Activated naive CD4-positive, alpha-beta T cell treated with anti-CD3 and anti-CD28 coated beads for 36 hours (primary cell): ENCODE measurements at regions not wholly inside any gene's neighbourhood (a gene's known extent, or its start where the extent isn't known, plus 50 kb on each side); places are given as distances from the start of the nearest gene placed in this dataset.

Experiments used
- CTCF ChIA-PET: fragments of 350-600 bp; sonication (Branson Sonifier 250); formaldehyde crosslinking; loops from one replicate; lab custom pipeline; 2021; ENCODE audit warnings: antibody characterized with exemption; lab: Charles Lee
- DNase-seq: peaks from one replicate; pipeline ENCODE4 v3.0.0-alpha.2; 2020
- H3K27ac Mint-ChIP-seq: one replicate; pipeline ENCODE4 v1.8.0; 2021; ENCODE audit warnings: mild to moderate bottlenecking, mixed read lengths
- H3K27me3 Mint-ChIP-seq: one replicate; pipeline ENCODE4 v1.8.0; 2021; ENCODE audit warnings: low read depth, mixed read lengths
- H3K36me3 Mint-ChIP-seq: one replicate; pipeline ENCODE4 v1.8.0; 2021; ENCODE audit warnings: low read depth, mixed read lengths
- H3K4me1 Mint-ChIP-seq: one replicate; pipeline ENCODE4 v1.8.0; 2021; ENCODE audit warnings: low read depth, mixed read lengths
- H3K4me3 Mint-ChIP-seq: one replicate; pipeline ENCODE4 v1.8.0; 2021; ENCODE audit warnings: mild to moderate bottlenecking, moderate library complexity, mixed read lengths
- H3K9me3 Mint-ChIP-seq: one replicate; pipeline ENCODE4 v1.8.0; 2021; ENCODE audit warnings: mixed read lengths
- intact Hi-C: fragments of 100-400 bp; cut with micrococcal nuclease; formaldehyde crosslinking; loops from one replicate; pipeline ENCODE4 v1.15.1; 2023

DNA sequence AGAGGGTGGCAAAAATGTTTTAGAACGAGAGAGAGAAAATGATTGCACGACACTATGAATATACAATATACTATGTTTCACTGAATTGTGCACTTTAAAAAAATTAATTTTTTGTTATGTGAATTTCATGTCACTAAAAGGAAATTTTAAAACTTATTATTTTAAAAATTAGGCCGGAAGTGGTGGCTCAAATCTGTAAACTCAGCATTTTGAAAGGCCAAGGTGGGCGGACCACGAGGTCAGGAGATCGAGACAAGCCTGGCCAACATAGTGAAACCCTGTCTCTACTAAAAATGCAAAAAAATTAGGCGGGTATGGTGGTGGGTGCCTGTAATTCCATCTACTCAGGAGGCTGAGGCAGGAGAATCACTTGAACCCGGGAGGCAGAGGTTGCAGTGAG lies 642.5 kb downstream of the XPNPEP1 start:
- no peak overlapping the region for H3K27ac Mint-ChIP-seq
- H3K4me3 Mint-ChIP-seq = no peak overlapping the region
- H3K27me3 Mint-ChIP-seq = no peaks in the 10 kb centered on the region
- no peak for DNase-seq
- intact Hi-C loops = no loop called here
- CTCF ChIA-PET = no interaction called here
- no peaks in the 10 kb centered on the region for H3K36me3 Mint-ChIP-seq
- peaks cover 1% of the 10 kb centered on the region for H3K9me3 Mint-ChIP-seq
- no peaks in the 10 kb centered on the region for H3K4me1 Mint-ChIP-seq

DNA sequence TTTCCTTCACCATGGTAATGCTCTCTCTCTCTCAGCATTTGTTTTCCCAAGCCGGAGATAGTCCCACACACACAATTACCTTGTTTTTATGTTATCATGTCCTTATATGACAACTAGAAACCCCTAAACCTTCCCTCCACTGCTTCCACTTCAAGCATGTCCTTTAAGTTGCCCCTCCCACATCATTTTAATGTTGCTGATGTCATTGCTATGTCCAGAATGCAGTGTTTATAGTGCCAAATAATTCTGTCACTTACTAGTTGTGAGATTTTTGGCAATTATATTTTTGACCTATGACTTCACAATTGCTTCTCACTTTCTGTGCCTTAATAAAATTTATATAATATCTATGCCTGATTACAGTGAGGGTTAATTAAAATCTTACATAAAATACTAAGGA lies 645.9 kb downstream of the XPNPEP1 start:
- no peak overlapping the region for H3K4me3 Mint-ChIP-seq
- CTCF ChIA-PET = no interaction called here
- H3K36me3 Mint-ChIP-seq = no peaks in the 10 kb centered on the region
- intact Hi-C loops = no loop called here
- H3K4me1 Mint-ChIP-seq = no peaks in the 10 kb centered on the region
- H3K9me3 Mint-ChIP-seq = peaks cover 5% of the 10 kb centered on the region
- H3K27me3 Mint-ChIP-seq = no peaks in the 10 kb centered on the region
- DNase-seq = no peak
- H3K27ac Mint-ChIP-seq = no peak overlapping the region

DNA sequence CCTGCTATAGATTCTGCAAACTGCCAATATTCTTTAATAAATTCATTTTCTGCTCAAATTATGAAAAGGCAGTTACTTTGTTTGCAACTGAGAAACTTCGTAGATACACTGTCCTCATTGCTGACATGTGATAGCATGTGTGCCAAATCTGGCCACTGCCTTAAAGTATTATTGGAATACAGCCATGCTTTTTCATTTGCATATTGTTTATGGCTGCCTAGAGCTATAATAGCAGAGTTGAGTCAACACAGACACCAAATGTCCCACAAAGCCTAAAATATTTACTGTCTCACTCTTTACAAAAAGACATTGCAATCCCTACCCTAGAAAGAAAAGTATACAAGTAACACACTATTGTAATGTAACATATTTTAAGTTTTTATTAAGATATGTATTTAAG lies 647.4 kb downstream of the XPNPEP1 start:
- no peak for DNase-seq
- H3K27me3 Mint-ChIP-seq = no peaks in the 10 kb centered on the region
- H3K4me3 Mint-ChIP-seq = no peak overlapping the region
- CTCF ChIA-PET = no interaction called here
- intact Hi-C loops = no loop called here
- H3K36me3 Mint-ChIP-seq = no peaks in the 10 kb centered on the region
- no peaks in the 10 kb centered on the region for H3K4me1 Mint-ChIP-seq
- H3K27ac Mint-ChIP-seq = no peak overlapping the region
- H3K9me3 Mint-ChIP-seq = peaks cover 5% of the 10 kb centered on the region

DNA sequence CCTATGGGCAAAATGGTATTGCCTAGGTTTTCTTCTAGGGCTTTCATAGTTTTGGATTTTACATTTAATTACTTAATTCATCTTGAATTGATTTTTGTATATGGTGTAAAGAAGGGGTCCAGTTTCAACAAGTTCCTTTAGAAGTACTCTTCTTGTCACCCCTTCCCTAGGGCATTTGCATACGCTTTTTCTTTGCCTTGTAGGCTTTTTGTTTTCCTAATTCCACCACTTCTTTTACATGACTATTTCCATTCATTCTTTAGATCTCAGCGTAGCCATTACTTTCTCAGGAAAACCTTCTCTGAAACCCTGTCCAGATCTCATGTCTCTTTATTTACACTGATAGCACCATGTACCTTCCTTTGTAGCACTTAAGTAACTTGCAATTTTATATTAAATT lies 648.6 kb downstream of the XPNPEP1 start:
- Mint-ChIP-seq H3K9me3 (peaks cover 5% of the 10 kb centered on the region), H3K27ac (no peak overlapping the region), H3K36me3 (no peaks in the 10 kb centered on the region), H3K27me3 (no peaks in the 10 kb centered on the region), H3K4me3 (no peak overlapping the region), H3K4me1 (no peaks in the 10 kb centered on the region)
- intact Hi-C loops = no loop called here
- DNase-seq = no peak
- CTCF ChIA-PET = no interaction called here

DNA sequence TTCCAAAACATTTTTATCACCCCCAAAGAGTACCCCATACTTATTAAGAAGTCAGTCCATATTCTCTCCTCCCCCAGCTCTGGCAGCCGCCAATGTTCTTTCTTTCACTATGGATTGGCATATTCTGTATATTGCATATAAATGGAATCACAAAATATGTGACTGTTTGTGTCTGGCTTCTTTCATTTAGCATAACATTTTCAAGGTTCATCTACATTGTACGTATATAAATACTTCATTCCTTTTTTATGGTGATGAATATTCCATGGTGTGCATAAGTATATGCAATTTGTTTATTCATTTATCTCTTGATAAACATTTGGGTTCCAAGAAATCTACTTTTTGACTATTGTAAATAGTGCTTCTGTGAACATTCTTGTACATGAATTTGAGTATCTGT lies 653.1 kb downstream of the XPNPEP1 start:
- H3K9me3 Mint-ChIP-seq = peaks cover 9% of the 10 kb centered on the region
- CTCF ChIA-PET = no interaction called here
- H3K4me3 Mint-ChIP-seq = no peak overlapping the region

DNA sequence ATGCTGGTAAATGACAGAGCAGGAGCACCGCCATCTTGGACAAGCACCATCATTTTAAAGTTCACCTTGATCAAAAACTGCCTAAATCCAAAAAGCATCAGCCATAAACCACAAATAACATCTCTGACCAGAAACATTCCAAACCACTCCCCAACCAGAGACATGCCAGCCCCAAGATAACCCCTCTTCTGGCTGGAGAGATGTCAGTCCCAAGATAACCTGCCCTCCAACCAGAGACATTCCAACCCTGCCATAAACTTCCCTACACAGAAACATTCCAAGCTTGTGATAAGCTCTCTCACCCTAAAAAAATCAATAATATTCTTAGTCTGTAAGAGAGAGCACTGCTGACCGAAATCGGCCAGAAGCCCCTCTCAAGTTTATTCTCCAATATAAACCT lies 659.3 kb downstream of the XPNPEP1 start:
- DNase-seq = no peak
- H3K27me3 Mint-ChIP-seq = no peaks in the 10 kb centered on the region
- H3K4me3 Mint-ChIP-seq = no peak overlapping the region
- no peaks in the 10 kb centered on the region for H3K36me3 Mint-ChIP-seq
- CTCF ChIA-PET = interaction anchor here (0.8 to 1.4 kb wide), 2 partner anchors 15 kb away, joined by 3 read pairs; no protein-coding TSS in a partner anchor
- intact Hi-C loops = no loop called here
- H3K9me3 Mint-ChIP-seq = peaks cover 15% of the 10 kb centered on the region
- H3K4me1 Mint-ChIP-seq = no peaks in the 10 kb centered on the region
- H3K27ac Mint-ChIP-seq = no peak overlapping the region

More for the DNA sequence above, 653.1 kb downstream of the XPNPEP1 start:
- DNase-seq = no peak
- H3K27me3 Mint-ChIP-seq = no peaks in the 10 kb centered on the region
- intact Hi-C loops = no loop called here
- H3K36me3 Mint-ChIP-seq = no peaks in the 10 kb centered on the region
- H3K4me1 Mint-ChIP-seq = no peaks in the 10 kb centered on the region
- H3K27ac Mint-ChIP-seq = no peak overlapping the region

DNA sequence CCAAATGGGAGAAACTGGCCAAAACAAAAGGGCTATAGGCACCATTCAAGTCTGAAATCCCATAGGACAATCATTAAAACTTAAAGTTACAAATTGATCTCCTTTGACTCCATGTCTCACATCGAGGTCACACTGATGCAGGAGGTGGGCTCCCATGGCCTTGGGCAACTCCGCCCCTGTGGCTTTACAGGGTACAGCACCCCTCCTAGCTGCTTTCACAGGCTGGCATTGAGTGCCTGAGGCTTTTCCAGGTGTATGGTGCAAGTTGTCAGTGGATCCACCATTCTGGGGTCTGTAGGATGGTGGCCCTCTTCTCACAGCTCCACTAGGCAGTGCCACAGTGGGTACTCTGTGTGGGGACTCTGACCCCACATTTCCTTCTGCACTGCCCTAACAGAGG lies 662.1 kb downstream of the XPNPEP1 start:
- Mint-ChIP-seq H3K4me1 (no peaks in the 10 kb centered on the region), H3K9me3 (peaks cover 10% of the 10 kb centered on the region), H3K4me3 (no peak overlapping the region), H3K27me3 (no peaks in the 10 kb centered on the region), H3K36me3 (no peaks in the 10 kb centered on the region), H3K27ac (no peak overlapping the region)
- DNase-seq = no peak
- intact Hi-C loops = no loop called here
- CTCF ChIA-PET = no interaction called here

DNA sequence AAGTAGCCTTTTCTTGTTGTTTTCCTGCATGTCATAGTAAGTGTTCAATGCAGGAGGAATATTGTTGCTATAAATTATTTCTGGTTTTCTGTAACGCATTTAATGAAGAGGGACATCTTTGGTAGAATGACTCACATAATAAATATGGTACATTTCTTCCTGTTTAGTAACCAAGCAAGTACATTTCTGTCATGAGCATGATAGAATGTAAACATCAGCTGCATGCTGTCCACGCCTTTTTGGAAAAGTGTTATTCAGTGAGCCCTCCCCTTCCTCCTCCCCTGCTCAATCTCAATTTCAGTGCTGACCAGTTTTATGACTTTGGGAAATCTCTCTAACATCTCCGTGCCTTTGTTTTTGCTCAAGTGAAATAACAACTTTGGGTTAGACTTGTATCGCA lies 664.0 kb downstream of the XPNPEP1 start:
- Mint-ChIP-seq H3K4me3 (no peak overlapping the region), H3K36me3 (no peaks in the 10 kb centered on the region), H3K9me3 (peaks cover 10% of the 10 kb centered on the region), H3K27ac (no peak overlapping the region), H3K4me1 (no peaks in the 10 kb centered on the region), H3K27me3 (no peaks in the 10 kb centered on the region)
- CTCF ChIA-PET = no interaction called here
- intact Hi-C loops = no loop called here
- DNase-seq = no peak

DNA sequence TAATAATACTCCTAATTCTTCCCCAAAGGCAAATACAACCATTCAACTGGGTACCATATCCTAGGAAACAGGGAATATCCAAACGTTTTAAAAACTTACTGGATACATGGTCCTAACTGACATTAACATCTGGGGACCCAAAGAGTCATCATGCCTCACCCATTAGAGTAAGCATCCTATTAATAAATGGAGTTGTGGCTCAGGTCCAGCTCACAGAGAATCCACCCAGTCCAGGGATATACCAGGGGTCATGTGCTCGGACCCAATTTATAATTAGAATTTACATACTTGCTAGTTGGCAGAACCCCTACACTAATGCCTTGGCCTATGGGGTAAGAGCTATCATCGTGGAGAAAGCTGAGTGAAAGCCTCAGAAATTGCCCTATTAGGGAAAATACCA lies 670.0 kb downstream of the XPNPEP1 start:
- Mint-ChIP-seq H3K4me1 (no peaks in the 10 kb centered on the region), H3K36me3 (no peaks in the 10 kb centered on the region), H3K4me3 (no peak overlapping the region), H3K27ac (no peak overlapping the region), H3K27me3 (no peaks in the 10 kb centered on the region), H3K9me3 (no peaks in the 10 kb centered on the region)
- intact Hi-C loops = no loop called here
- no peak for DNase-seq
- CTCF ChIA-PET = no interaction called here

DNA sequence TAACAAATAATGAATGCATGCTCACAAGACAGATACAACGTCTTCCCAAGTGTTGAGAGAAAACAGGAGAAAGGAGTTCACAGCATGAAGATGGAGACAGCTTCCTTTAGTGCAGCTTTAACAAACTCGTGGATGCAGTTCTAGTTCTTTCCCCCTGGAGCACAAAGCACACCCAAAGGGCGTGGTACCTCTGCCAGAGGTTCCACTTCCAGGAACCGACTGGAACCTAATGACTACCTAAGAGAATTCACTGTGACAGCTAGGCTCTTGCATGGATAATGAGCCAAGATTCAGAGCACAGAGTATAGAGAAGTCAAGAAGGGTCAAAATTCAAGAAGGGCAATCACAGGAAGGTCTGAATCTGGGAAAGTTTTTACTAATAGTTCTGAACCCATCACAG lies 673.2 kb downstream of the XPNPEP1 start:
- CTCF ChIA-PET = no interaction called here
- H3K27me3 Mint-ChIP-seq = no peaks in the 10 kb centered on the region
- no peak for DNase-seq
- intact Hi-C loops = no loop called here
- no peaks in the 10 kb centered on the region for H3K36me3 Mint-ChIP-seq
- no peaks in the 10 kb centered on the region for H3K9me3 Mint-ChIP-seq
- H3K4me1 Mint-ChIP-seq = no peaks in the 10 kb centered on the region
- no peak overlapping the region for H3K27ac Mint-ChIP-seq
- no peak overlapping the region for H3K4me3 Mint-ChIP-seq

DNA sequence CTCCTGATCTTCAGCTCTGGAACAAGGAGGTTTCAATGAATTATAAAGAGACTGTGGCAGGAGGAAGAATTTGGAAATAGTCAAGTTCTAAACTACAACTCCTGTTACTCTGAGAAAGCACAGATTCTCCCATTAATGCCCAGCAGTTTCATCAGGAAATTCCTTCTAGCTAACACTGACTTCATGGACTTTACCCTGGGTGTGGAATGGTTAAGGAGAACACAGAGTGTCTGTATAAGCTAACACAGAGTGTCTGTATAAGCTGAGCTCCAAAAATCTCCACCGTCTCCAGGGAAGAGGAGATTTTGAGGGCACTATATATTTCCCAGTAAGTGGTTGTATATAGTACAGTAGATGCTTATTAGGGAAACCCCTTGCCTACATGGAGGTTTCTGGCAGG lies 675.5 kb downstream of the XPNPEP1 start:
- no peak for DNase-seq
- Mint-ChIP-seq H3K27me3 (no peaks in the 10 kb centered on the region), H3K4me3 (no peak overlapping the region), H3K36me3 (no peaks in the 10 kb centered on the region), H3K9me3 (peaks cover 4% of the 10 kb centered on the region), H3K27ac (no peak overlapping the region), H3K4me1 (no peaks in the 10 kb centered on the region)
- intact Hi-C loops = no loop called here
- CTCF ChIA-PET = no interaction called here

DNA sequence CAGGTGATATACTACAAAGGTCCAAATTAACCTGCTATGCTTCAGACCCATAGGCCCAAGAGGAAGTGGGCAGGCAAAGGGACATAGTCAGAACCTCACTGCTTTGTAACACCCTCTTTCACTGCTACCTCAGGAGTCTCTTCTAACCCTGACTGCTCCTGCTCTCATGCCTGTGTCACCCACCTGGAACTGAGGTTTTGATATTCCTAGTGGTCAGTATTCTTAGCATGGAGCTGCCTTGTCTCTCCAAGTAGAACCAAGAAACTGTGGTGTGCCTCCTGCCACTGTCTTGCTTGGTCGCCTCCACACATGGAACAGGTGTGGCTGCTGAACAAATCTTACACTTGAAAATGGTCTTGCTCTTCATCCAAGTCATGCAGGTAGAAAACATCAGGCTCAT lies 677.5 kb downstream of the XPNPEP1 start:
- Mint-ChIP-seq H3K9me3 (peaks cover 4% of the 10 kb centered on the region), H3K27me3 (no peaks in the 10 kb centered on the region), H3K27ac (no peak overlapping the region), H3K4me1 (no peaks in the 10 kb centered on the region), H3K36me3 (no peaks in the 10 kb centered on the region), H3K4me3 (no peak overlapping the region)
- DNase-seq = no peak
- intact Hi-C loops = no loop called here
- CTCF ChIA-PET = no interaction called here

DNA sequence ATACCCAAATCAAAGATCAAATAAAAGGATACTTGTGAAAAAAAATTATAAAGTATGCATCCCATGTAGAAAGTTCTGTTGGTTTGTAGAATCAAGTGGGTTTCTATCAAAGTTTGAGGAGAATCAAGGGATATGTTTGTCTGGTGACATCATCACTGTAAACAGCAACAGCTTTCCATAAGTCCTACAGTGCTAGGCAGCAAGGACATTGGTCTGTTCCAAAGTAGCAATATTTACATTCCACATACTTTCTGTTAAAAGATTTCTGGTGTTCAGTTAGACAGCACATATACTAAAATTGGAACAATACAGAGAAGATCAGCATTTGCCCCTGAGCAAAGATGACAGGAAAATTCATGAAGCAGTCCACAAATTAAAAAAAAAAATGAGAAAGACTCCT lies 683.9 kb downstream of the XPNPEP1 start:
- CTCF ChIA-PET = no interaction called here

DNA sequence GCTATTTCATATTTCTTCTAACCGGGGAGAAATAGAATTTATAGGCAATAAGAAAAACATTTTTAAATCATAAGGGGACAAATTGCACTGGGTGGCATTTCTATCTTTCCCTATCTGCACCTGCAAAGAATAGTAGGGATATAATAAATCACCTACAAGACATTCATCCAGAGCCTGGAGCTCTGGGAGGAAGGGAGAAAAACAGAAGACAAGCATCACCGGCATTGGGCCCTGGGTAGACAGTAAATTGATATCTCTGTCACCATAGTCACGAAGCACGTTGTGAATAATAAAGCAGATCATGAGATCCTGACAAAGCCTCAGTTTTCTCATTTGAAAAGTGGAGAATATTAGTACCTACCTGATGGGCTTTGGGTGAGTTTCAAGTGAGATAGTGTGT lies 685.6 kb downstream of the XPNPEP1 start:
- Mint-ChIP-seq H3K4me3 (no peak overlapping the region), H3K4me1 (no peaks in the 10 kb centered on the region), H3K27me3 (no peaks in the 10 kb centered on the region), H3K9me3 (peaks cover 2% of the 10 kb centered on the region), H3K36me3 (no peaks in the 10 kb centered on the region), H3K27ac (no peak overlapping the region)
- CTCF ChIA-PET = no interaction called here
- intact Hi-C loops = no loop called here
- DNase-seq = no peak

More for the DNA sequence above, 683.9 kb downstream of the XPNPEP1 start:
- H3K36me3 Mint-ChIP-seq = no peaks in the 10 kb centered on the region
- no peaks in the 10 kb centered on the region for H3K4me1 Mint-ChIP-seq
- no peaks in the 10 kb centered on the region for H3K27me3 Mint-ChIP-seq
- H3K27ac Mint-ChIP-seq = no peak overlapping the region
- DNase-seq = no peak
- H3K4me3 Mint-ChIP-seq = no peak overlapping the region
- intact Hi-C loops = no loop called here
- peaks cover 6% of the 10 kb centered on the region for H3K9me3 Mint-ChIP-seq
